ENCODE measurements at regions not wholly inside any gene's neighbourhood (a gene's known extent, or its start where the extent isn't known, plus 50 kb on each side); places are given as distances from the start of the nearest gene placed in this dataset.

GRCh38 chr4:180814875-180815417 is 1428.3 kb upstream of the TENM3 start:
- TF ChIP-seq, protein P1, sequence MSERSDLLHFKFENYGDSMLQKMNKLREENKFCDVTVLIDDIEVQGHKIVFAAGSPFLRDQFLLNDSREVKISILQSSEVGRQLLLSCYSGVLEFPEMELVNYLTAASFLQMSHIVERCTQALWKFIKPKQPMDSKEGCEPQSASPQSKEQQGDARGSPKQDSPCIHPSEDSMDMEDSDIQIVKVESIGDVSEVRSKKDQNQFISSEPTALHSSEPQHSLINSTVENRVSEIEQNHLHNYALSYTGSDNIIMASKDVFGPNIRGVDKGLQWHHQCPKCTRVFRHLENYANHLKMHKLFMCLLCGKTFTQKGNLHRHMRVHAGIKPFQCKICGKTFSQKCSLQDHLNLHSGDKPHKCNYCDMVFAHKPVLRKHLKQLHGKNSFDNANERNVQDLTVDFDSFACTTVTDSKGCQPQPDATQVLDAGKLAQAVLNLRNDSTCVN (CRISPR knock-in tag; IDR thresholded peaks at IDR 0.05; ENCODE audit: borderline replicate concordance): no peak
- TF ChIP-seq CTCF (CRISPR knock-in tag; IDR thresholded peaks at IDR 0.05) (no peak), CHD2 (IDR thresholded peaks at IDR 0.05; ENCODE audit: low read depth, low read length) (no peak), MTA3 (CRISPR knock-in tag; IDR thresholded peaks at IDR 0.05) (no peak), CBX5 (CRISPR knock-in tag; IDR thresholded peaks at IDR 0.05; ENCODE audit: borderline replicate concordance) (no peak), FOXM1 (CRISPR knock-in tag; IDR thresholded peaks at IDR 0.05) (no peak), HDAC2 (CRISPR knock-in tag; IDR thresholded peaks at IDR 0.05) (no peak), IRF9 (CRISPR knock-in tag; IDR thresholded peaks at IDR 0.05; ENCODE audit: borderline replicate concordance) (no peak), NCOA2 (CRISPR knock-in tag; IDR thresholded peaks at IDR 0.05) (no peak), RFX5 (IDR thresholded peaks at IDR 0.05; ENCODE audit: low read depth, low read length) (no peak), EP300 (IDR thresholded peaks at IDR 0.05; ENCODE audit: low read depth in 2 of 2, low read length in 2 of 2) (no peak), EP300 (CRISPR knock-in tag; IDR thresholded peaks at IDR 0.05; ENCODE audit: borderline replicate concordance) (no peak), RXRA (CRISPR knock-in tag; IDR thresholded peaks at IDR 0.05) (no peak)
- TF ChIP-seq, protein P2, sequence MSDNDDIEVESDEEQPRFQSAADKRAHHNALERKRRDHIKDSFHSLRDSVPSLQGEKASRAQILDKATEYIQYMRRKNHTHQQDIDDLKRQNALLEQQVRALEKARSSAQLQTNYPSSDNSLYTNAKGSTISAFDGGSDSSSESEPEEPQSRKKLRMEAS (IDR thresholded peaks at IDR 0.05): no peak

Data from HepG2 (cell line).